Fibroblast of lung (primary cell): ENCODE measurements at regions not wholly inside any gene's neighbourhood (a gene's known extent, or its start where the extent isn't known, plus 50 kb on each side); places are given as distances from the start of the nearest gene placed in this dataset.

Source experiments
- EZH2 ChIP-seq: IDR thresholded peaks from 2 replicates; pipeline ENCODE4 v1.5.1; 2012; ENCODE audit warnings: low read length, control low read depth, mild to moderate bottlenecking; ENCODE audit errors: missing control alignments
- TF ChIP-seq, protein P1 (sequence below), 2 donors: IDR thresholded peaks in 1 of 2; conservative IDR thresholded peaks in 1 of 2; 1 replicate in 1 of 2; 2 replicates in 1 of 2; pipeline ENCODE4 v1.5.1; 2011 to 2012; ENCODE audit warnings: low read length in 2 of 2, control low read depth in 1 of 2, inconsistent platforms in 1 of 2, low read depth in 1 of 2, mild to moderate bottlenecking in 1 of 2

DNA sequence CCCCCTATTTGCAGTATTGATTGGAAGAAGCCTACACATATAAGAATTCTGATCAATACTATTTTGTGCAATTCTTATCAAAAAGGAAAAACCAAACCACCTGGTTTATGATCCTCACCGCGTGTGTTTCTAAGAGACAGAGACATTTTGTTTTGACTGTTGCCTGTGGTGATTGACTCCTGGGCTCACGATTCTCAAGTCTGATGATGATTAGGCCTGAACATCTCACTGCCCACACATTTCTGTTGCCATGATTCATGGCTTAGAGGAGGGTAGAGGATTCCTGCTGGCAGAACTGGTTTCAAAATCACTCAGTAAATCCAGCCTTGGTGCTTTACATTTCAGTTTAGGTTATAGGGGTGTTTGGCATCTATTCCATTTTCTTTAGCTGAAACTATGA lies 88.3 kb upstream of the UBE3A start:
- TF ChIP-seq, protein P1, sequence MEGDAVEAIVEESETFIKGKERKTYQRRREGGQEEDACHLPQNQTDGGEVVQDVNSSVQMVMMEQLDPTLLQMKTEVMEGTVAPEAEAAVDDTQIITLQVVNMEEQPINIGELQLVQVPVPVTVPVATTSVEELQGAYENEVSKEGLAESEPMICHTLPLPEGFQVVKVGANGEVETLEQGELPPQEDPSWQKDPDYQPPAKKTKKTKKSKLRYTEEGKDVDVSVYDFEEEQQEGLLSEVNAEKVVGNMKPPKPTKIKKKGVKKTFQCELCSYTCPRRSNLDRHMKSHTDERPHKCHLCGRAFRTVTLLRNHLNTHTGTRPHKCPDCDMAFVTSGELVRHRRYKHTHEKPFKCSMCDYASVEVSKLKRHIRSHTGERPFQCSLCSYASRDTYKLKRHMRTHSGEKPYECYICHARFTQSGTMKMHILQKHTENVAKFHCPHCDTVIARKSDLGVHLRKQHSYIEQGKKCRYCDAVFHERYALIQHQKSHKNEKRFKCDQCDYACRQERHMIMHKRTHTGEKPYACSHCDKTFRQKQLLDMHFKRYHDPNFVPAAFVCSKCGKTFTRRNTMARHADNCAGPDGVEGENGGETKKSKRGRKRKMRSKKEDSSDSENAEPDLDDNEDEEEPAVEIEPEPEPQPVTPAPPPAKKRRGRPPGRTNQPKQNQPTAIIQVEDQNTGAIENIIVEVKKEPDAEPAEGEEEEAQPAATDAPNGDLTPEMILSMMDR (conservative IDR thresholded peaks at IDR 0.05 in 1 of 2, IDR thresholded peaks at IDR 0.05 in 1 of 2; ENCODE audit: low read depth in 1 of 2, low read length in 2 of 2): no peak
- TF ChIP-seq EZH2: no peak
